ENCODE measurements at regions not wholly inside any gene's neighbourhood (a gene's known extent, or its start where the extent isn't known, plus 50 kb on each side); places are given as distances from the start of the nearest gene placed in this dataset.
A peak's percentile ranks its signal among the peaks of the same experiment; 100 is the strongest.
"Not testable (repeated sequence)": the region's sequence is repeated elsewhere in the genome, so short reads cannot be mapped to it uniquely, and the experiment has no call there.

- H3K27ac Mint-ChIP-seq, result no peak overlapping the region
- no peaks in the 10 kb centered on the region for H3K9me3 Mint-ChIP-seq
- DNase-seq (no peak), ATAC-seq (replicated peaks) (no peak)
- peaks cover 0 to 3% of the 10 kb centered on the region in 2 donors for H3K4me1 Mint-ChIP-seq
- H3K36me3 Mint-ChIP-seq, result no peaks in the 10 kb centered on the region
- no peak overlapping the region for H3K4me3 Mint-ChIP-seq
- H3K27me3 Mint-ChIP-seq, result peaks cover 12 to 26% of the 10 kb centered on the region in 2 donors
These were observed 81.4 kb downstream of the MRM1 start for GRCh38 chr17:36682773-36683172.

DNA sequence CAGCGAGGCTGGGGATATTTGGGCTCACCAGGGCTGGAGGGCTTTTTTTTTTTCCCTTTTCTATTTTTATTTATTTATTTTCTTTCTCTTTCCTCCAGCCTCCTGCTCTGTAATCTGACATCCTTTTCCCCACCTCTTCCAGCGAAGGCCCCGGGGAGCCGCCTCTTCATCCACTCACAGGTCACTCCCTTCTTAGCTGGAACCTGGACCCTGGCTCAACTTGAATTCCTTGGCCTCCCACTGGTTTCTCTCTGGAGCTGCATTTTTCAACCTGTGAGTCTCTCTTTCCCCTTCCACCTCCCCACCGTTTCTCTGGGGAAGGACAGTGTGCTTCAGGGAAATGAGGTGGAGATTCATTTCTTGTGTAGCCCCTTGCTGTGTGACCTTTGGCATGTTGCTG, 82.0 kb downstream of the MRM1 start:
- Mint-ChIP-seq H3K4me1 (peaks cover 0 to 3% of the 10 kb centered on the region in 2 donors), H3K27ac (no peak overlapping the region)
- no peak for ATAC-seq (replicated peaks)

DNA sequence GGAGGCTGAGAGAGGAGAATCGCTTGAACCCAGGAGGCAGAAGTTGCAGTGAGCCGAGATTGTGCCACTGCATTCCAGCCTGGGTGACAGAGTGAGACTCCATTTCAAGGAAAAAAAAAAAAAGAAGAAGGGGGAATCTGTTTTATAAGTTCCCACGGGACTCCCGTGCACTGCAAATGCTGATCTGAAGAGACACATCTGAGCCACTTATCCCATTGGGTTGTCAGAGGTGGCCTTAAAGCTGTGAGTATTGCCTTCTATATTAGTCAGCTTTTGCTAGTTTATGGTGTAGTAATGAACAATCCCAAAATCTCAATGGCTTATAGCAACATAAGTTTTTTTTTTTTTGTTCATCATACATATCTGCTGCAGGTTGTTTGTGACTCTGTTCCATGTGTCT, 82.8 kb downstream of the MRM1 start:
- no peaks in the 10 kb centered on the region for H3K9me3 Mint-ChIP-seq
- no peak for DNase-seq
- no peak overlapping the region for H3K4me3 Mint-ChIP-seq
- H3K4me1 Mint-ChIP-seq, result peaks cover 0 to 3% of the 10 kb centered on the region in 2 donors
- no peaks in the 10 kb centered on the region for H3K36me3 Mint-ChIP-seq
- H3K27ac Mint-ChIP-seq, result no peak overlapping the region
- H3K27me3 Mint-ChIP-seq, result peaks cover 15 to 26% of the 10 kb centered on the region in 2 donors
- no peak for ATAC-seq (replicated peaks)

More for the DNA sequence above, 82.0 kb downstream of the MRM1 start:
- Mint-ChIP-seq H3K36me3 (no peaks in the 10 kb centered on the region), H3K27me3 (peaks cover 15 to 26% of the 10 kb centered on the region in 2 donors), H3K4me3 (no peak overlapping the region), H3K9me3 (no peaks in the 10 kb centered on the region)
- no peak for DNase-seq

- no peaks in the 10 kb centered on the region for H3K36me3 Mint-ChIP-seq
- H3K4me3 Mint-ChIP-seq, result no peak overlapping the region
- ATAC-seq (replicated peaks), result no peak
- peaks cover 18 to 22% of the 10 kb centered on the region in 2 donors for H3K27me3 Mint-ChIP-seq
- no peaks in the 10 kb centered on the region for H3K9me3 Mint-ChIP-seq
- no peak overlapping the region for H3K27ac Mint-ChIP-seq
- no peak for DNase-seq
- H3K4me1 Mint-ChIP-seq, result peaks cover 0 to 3% of the 10 kb centered on the region in 2 donors
These were observed 84.8 kb downstream of the MRM1 start for GRCh38 chr17:36686123-36686669.

DNA sequence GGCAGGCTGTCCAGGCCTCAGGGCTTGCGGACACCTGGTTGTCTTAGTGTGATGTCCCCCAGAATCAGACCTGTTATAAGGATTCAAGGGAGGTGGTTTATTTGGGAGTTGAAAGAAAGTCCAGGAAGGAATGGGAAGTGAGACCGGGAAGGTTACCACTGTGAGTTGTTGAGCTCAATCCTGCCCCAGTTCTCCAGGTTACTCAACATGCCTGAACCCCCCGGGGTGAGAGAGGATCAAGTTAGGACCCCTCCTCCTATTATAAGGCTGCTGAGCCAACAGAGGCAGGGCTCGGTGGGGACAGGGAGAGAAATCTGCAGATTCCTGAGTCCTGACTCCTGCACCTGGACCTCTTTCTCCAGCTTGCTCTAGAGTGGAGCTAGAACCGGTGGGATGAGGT, 86.4 kb downstream of the MRM1 start:
- Mint-ChIP-seq H3K36me3 (no peaks in the 10 kb centered on the region), H3K27ac (no peak overlapping the region), H3K9me3 (no peaks in the 10 kb centered on the region), H3K4me1 (peaks cover 0 to 3% of the 10 kb centered on the region in 2 donors), H3K4me3 (no peak overlapping the region), H3K27me3 (peaks cover 13 to 19% of the 10 kb centered on the region in 2 donors)
- no peak for ATAC-seq (replicated peaks)
- no peak for DNase-seq

- H3K27me3 Mint-ChIP-seq, result peaks cover 13 to 19% of the 10 kb centered on the region in 2 donors
- no peak overlapping the region for H3K4me3 Mint-ChIP-seq
- DNase-seq, result no peak
- no peaks in the 10 kb centered on the region for H3K9me3 Mint-ChIP-seq
- H3K27ac Mint-ChIP-seq, result no peak overlapping the region
- H3K4me1 Mint-ChIP-seq, result peaks cover 0 to 3% of the 10 kb centered on the region in 2 donors
- ATAC-seq (replicated peaks), result no peak
- no peaks in the 10 kb centered on the region for H3K36me3 Mint-ChIP-seq
These were observed 87.8 kb downstream of the MRM1 start for GRCh38 chr17:36689089-36689667.

DNA sequence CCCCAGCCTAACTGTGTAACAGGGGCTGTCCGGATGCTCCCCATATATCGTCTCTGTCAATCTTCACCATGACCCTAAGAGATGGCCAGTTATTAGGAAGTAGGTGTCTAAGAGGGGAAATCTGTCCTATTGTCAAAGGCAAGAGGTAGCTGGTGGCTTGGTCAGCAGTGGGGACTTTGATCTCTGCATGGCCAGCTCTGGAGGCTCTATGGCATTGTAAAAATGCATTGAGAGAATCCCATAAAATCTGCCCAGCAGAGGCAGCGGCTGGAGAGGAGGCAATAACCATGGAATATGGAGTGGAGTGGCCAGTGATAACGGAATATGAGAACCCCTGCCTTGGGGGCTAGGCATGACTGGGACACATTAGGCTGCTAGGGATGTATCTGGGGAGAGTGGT, 88.8 kb downstream of the MRM1 start:
- H3K27ac Mint-ChIP-seq, result no peak overlapping the region
- H3K36me3 Mint-ChIP-seq, result no peaks in the 10 kb centered on the region
- H3K9me3 Mint-ChIP-seq, result no peaks in the 10 kb centered on the region
- H3K27me3 Mint-ChIP-seq, result peaks cover 20 to 21% of the 10 kb centered on the region in 2 donors
- ATAC-seq (replicated peaks) (no peak), DNase-seq (no peak)
- no peak overlapping the region for H3K4me3 Mint-ChIP-seq
- H3K4me1 Mint-ChIP-seq, result peaks cover 0 to 3% of the 10 kb centered on the region in 2 donors

- H3K27ac Mint-ChIP-seq, result no peak overlapping the region
- no peak for ATAC-seq (replicated peaks)
- H3K27me3 Mint-ChIP-seq, result peaks cover 27 to 31% of the 10 kb centered on the region in 2 donors
- H3K4me1 Mint-ChIP-seq, result peaks cover 0 to 3% of the 10 kb centered on the region in 2 donors
- H3K36me3 Mint-ChIP-seq, result no peaks in the 10 kb centered on the region
- no peak for DNase-seq
- no peak overlapping the region for H3K4me3 Mint-ChIP-seq
- no peaks in the 10 kb centered on the region for H3K9me3 Mint-ChIP-seq
These were observed 90.2 kb downstream of the MRM1 start for GRCh38 chr17:36691606-36692005.

DNA sequence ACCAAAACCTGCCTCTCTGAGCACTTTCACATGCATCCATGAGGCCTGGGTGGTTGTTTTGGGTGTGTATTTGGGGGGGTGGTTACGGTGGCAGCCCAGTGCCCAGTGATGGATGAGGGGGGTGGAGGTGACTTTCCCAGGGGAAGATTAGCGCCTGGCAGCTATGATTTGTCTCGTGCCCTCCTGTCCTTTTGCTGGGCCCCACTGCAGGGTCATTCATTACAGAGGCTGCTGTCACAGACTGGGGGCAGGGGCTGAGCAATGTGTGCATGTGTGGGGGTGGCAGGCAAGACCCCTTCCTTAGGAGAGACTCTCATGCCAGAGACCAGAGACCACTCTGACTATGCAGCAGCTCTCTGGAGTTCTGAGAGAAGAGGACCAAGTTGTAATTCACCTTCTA, 93.7 kb downstream of the MRM1 start:
- DNase-seq (no peak), ATAC-seq (replicated peaks) (no peak)
- no peak overlapping the region for H3K4me3 Mint-ChIP-seq
- no peaks in the 10 kb centered on the region for H3K36me3 Mint-ChIP-seq
- no peaks in the 10 kb centered on the region for H3K9me3 Mint-ChIP-seq
- H3K27me3 Mint-ChIP-seq, result peaks cover 33 to 49% of the 10 kb centered on the region in 2 donors
- no peaks in the 10 kb centered on the region for H3K4me1 Mint-ChIP-seq
- H3K27ac Mint-ChIP-seq, result no peak overlapping the region

- DNase-seq; H3K36me3 Mint-ChIP-seq; H3K4me3 Mint-ChIP-seq; ATAC-seq (replicated peaks); H3K4me1 Mint-ChIP-seq; H3K9me3 Mint-ChIP-seq: not testable (repeated sequence)
- peak overlapping the region; percentile 44 for H3K27ac Mint-ChIP-seq
- peaks cover 28 to 45% of the 10 kb centered on the region in 2 donors for H3K27me3 Mint-ChIP-seq
These were observed 94.3 kb downstream of the MRM1 start for GRCh38 chr17:36695710-36696109.

DNA sequence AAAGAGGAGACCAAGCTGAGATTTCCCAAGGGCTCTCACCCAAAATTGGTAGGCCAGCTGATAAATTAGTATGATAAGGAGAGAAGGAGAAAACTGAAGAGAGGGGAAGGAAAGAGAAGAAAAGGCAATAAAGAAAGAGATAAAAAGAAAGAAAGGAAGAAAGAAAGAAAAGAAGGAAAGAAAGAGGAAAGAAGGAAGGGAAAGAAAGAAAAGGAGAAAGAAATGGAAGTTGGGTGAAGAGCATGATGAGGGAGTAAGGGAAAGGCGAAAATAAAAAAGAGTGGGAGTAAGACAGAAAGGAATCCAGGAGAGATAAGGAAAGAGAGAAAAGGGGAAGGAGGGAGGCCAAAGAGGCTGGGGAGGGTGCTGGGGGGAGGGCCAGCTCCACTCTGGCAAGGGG, 95.4 kb downstream of the MRM1 start:
- Mint-ChIP-seq H3K27me3 (peaks cover 38 to 55% of the 10 kb centered on the region in 2 donors), H3K4me1 (no peaks in the 10 kb centered on the region), H3K36me3 (no peaks in the 10 kb centered on the region), H3K9me3 (no peaks in the 10 kb centered on the region), H3K27ac (no peak overlapping the region), H3K4me3 (no peak overlapping the region)
- ATAC-seq (replicated peaks) (no peak), DNase-seq (no peak)

GRCh38 chr17:36697903-36698530, 96.6 kb downstream of the MRM1 start:
- Mint-ChIP-seq H3K4me3 (no peak overlapping the region), H3K36me3 (no peaks in the 10 kb centered on the region), H3K27ac (no peak overlapping the region), H3K4me1 (no peaks in the 10 kb centered on the region), H3K9me3 (no peaks in the 10 kb centered on the region), H3K27me3 (peaks cover 50 to 67% of the 10 kb centered on the region in 2 donors)
- ATAC-seq (replicated peaks), result peak in 1 of 2 donors; percentile 52
- no peak for DNase-seq

DNA sequence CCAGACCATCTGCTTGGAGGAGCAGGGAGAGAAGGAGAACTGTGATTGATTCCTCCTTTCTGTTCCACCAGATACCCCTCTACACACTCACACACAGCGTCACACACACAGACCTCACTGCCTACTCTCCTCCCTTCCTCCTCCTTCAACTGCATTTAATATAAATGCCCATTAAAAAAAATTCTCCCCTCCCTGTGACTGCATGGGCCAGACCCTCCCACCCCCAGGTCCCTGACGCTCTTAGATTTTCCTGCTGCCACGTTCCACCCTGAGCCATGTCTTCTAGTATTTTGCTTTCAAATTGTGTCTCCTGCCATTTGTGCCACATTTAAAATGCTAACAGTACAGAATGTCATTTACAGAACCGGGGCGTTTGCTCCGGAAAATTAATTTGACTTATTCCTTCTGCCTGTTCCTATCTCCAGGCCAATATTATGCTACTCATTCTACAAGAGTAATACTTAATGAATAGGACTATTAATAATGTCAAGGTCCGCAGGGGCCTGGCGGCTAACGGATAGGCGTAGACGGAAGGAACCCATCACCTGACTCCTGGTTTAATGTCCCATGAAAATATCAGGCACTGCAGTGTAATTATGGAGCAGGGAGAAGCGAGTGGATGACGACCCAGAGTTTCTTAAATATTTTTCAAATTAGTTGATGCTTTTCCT, 100.2 kb downstream of the MRM1 start:
- Mint-ChIP-seq H3K27ac (no peak overlapping the region), H3K9me3 (no peaks in the 10 kb centered on the region), H3K27me3 (peaks cover 59 to 79% of the 10 kb centered on the region in 2 donors), H3K4me1 (peaks cover 0 to 7% of the 10 kb centered on the region in 2 donors), H3K36me3 (no peaks in the 10 kb centered on the region), H3K4me3 (no peak overlapping the region)
- DNase-seq, result no peak
- ATAC-seq (replicated peaks), result no peak

GRCh38 chr17:36702636-36703035, 101.3 kb downstream of the MRM1 start:
- H3K4me3 Mint-ChIP-seq, result no peak overlapping the region
- ATAC-seq (replicated peaks) (no peak), DNase-seq (no peak)
- peaks cover 0 to 7% of the 10 kb centered on the region in 2 donors for H3K4me1 Mint-ChIP-seq
- H3K36me3 Mint-ChIP-seq, result no peaks in the 10 kb centered on the region
- peaks cover 51 to 71% of the 10 kb centered on the region in 2 donors for H3K27me3 Mint-ChIP-seq
- H3K27ac Mint-ChIP-seq, result no peak overlapping the region
- no peaks in the 10 kb centered on the region for H3K9me3 Mint-ChIP-seq

DNA sequence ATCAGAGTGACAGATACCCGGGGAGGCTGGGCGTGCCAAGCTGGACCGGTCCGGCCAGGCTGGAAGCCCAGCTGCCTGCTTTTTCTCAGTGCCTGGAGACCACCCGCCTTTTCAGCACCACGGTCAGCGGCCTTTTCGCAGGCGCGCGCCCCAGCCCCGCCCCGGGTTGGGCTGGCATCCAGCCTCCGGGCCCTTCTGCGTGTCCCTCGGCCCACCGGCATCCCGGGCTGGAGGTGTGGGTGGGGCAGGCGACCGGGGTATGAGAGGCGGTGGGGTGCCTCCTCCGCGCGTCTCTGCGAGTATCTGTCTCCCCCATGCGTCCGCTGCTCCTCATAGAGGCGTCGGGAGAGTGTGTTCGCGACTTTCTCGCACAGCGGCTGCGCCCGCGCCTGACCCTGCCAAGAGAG, 102.5 kb downstream of the MRM1 start:
- Mint-ChIP-seq H3K27me3 (peaks cover 46 to 62% of the 10 kb centered on the region in 2 donors), H3K4me3 (no peak overlapping the region)
- no peak for ATAC-seq (replicated peaks)

More for the DNA sequence above, 102.5 kb downstream of the MRM1 start:
- Mint-ChIP-seq H3K36me3 (no peaks in the 10 kb centered on the region), H3K9me3 (no peaks in the 10 kb centered on the region), H3K27ac (no peak overlapping the region), H3K4me1 (peaks cover 0 to 7% of the 10 kb centered on the region in 2 donors)
- DNase-seq, result no peak

Data from stimulated activated naive B cell treated with anti-CD40 and anti-IgM and Interleukin-4, amounts not matched to agents 10 μg/mL and 1 μg/mL and 100 μg/mL, for 72 hours (primary cell).